Vagina (tissue), 2 donors: ENCODE measurements at regions not wholly inside any gene's neighbourhood (a gene's known extent, or its start where the extent isn't known, plus 50 kb on each side); places are given as distances from the start of the nearest gene placed in this dataset.

Source experiments
- DNase-seq, 2 donors: peaks; one replicate each; pipeline ENCODE4 v3.0.0-alpha.2; 2017; ENCODE audit errors: extremely low spot score in 2 of 2
- H3K27ac ChIP-seq: fragments of 200-600 bp; sonication (generic); one replicate; pipeline ENCODE4 v1.5.1; 2019
- H3K27me3 ChIP-seq: fragments of 200-600 bp; sonication (generic); one replicate; pipeline ENCODE4 v1.5.1; 2019
- H3K36me3 ChIP-seq, 2 donors: fragments of 200-600 bp; sonication (generic); one replicate each; pipeline ENCODE4 v1.5.1; 2017 to 2019
- H3K4me1 ChIP-seq: fragments of 200-600 bp; sonication (generic); one replicate; pipeline ENCODE4 v1.5.1; 2019
- H3K4me3 ChIP-seq, 2 donors: fragments of 200-600 bp; sonication (generic); 1 replicate in 1 of 2; 2 replicates in 1 of 2; pipeline ENCODE4 v1.5.1; 2016 to 2019
- H3K9me3 ChIP-seq: fragments of 200-600 bp; sonication (generic); one replicate; pipeline ENCODE4 v1.5.1; 2019
- POLR2A ChIP-seq, 2 donors: fragments of 450-650 bp; IDR thresholded peaks; one replicate each; pipeline ENCODE4 v1.6.1; 2017; ENCODE audit warnings: antibody characterized with exemption in 2 of 2, mild to moderate bottlenecking in 2 of 2, moderate library complexity in 2 of 2
- POLR2AphosphoS5 ChIP-seq, 2 donors: sonication (generic); formaldehyde crosslinking; IDR thresholded peaks; one replicate each; pipeline ENCODE4 v1.9.0; 2017; ENCODE audit warnings: antibody characterized with exemption in 2 of 2, mild to moderate bottlenecking in 2 of 2, low read depth in 1 of 2; ENCODE audit not compliant: insufficient read depth in 1 of 2
- intact Hi-C: fragments of 100-400 bp; cut with DNase I; formaldehyde crosslinking; loops from one replicate; pipeline ENCODE4 v1.15.1; 2023
- TF ChIP-seq, protein P1 (sequence below), 3 experiments: fragments of 450-650 bp in 2 of 3; fragments of 200-600 bp in 1 of 3; sonication (generic) in 1 of 3; IDR thresholded peaks; one replicate each; pipeline ENCODE4 v1.5.1; 2017 to 2019; ENCODE audit warnings: antibody characterized with exemption in 3 of 3, mild to moderate bottlenecking in 2 of 3, moderate library complexity in 2 of 3

DNA sequence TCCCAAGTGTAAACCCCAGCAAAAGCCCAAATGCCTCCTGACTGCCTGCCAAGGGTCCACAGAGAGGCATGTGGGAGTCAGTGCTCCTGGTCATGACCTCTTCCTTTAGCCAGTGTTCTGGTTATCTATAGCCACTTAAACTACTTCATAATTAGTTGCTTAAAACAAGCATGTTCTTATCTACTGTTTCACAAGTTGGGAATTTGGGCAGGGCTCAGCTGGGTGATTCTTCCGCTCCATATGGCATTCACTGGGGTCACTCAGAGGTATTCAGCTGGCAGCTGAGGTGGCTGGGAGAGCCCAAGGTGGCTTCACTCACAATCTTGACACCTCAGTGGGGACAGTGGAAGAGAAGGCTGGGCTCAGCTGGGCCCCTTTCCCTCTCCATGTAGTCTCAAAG is 184.0 kb upstream of the RGS6 start:
- no peaks in the 10 kb centered on the region for H3K27me3 ChIP-seq
- H3K27ac ChIP-seq: no peak overlapping the region
- intact Hi-C loops: no loop called here
- H3K4me1 ChIP-seq: peaks cover 6% of the 10 kb centered on the region
- no peak for DNase-seq
- no peaks in the 10 kb centered on the region for H3K36me3 ChIP-seq
- no peak overlapping the region for H3K4me3 ChIP-seq
- H3K9me3 ChIP-seq: peaks cover 11% of the 10 kb centered on the region
- TF ChIP-seq POLR2AphosphoS5 (IDR thresholded peaks at IDR 0.05; ENCODE audit: insufficient read depth in 1 of 2, low read depth in 1 of 2) (no peak), POLR2A (IDR thresholded peaks at IDR 0.05) (no peak)
- TF ChIP-seq, protein P1, sequence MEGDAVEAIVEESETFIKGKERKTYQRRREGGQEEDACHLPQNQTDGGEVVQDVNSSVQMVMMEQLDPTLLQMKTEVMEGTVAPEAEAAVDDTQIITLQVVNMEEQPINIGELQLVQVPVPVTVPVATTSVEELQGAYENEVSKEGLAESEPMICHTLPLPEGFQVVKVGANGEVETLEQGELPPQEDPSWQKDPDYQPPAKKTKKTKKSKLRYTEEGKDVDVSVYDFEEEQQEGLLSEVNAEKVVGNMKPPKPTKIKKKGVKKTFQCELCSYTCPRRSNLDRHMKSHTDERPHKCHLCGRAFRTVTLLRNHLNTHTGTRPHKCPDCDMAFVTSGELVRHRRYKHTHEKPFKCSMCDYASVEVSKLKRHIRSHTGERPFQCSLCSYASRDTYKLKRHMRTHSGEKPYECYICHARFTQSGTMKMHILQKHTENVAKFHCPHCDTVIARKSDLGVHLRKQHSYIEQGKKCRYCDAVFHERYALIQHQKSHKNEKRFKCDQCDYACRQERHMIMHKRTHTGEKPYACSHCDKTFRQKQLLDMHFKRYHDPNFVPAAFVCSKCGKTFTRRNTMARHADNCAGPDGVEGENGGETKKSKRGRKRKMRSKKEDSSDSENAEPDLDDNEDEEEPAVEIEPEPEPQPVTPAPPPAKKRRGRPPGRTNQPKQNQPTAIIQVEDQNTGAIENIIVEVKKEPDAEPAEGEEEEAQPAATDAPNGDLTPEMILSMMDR (IDR thresholded peaks at IDR 0.05): no peak

DNA sequence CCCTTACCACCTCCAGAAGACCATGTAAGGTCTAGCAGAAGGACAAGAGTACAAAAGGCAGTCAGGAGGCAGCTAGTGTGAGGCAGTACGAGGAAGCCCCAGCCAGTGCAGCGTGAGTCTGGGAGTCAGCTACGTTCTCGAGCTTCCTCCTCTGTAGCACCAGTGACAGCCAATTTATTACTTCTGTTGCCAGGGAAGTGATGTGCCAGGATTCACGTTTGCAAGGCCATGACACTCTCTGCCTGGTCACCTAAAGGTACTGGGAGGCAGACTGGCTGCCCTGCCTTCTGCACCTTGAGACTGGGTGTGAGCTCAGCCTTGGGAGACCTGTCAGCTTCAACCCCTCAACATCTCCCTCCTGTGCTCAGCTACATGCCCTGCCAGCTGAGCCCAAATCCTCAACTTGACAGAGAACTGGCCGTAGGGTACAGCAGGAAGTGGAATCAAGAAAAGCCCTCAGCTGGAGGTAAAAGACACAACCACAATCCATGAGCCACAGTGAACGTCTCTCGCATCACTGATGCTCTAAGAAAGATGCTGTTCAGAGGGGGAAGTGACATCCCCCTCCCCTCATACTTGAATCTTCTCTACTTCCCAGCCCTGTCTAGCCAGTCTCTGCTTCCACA is 182.5 kb upstream of the RGS6 start:
- no peak for DNase-seq
- Histone ChIP-seq H3K27ac (no peak overlapping the region), H3K9me3 (peaks cover 11% of the 10 kb centered on the region), H3K36me3 (no peaks in the 10 kb centered on the region), H3K27me3 (no peaks in the 10 kb centered on the region), H3K4me3 (no peak overlapping the region), H3K4me1 (peaks cover 9% of the 10 kb centered on the region)
- TF ChIP-seq POLR2A (IDR thresholded peaks at IDR 0.05) (no peak), POLR2AphosphoS5 (IDR thresholded peaks at IDR 0.05; ENCODE audit: insufficient read depth in 1 of 2, low read depth in 1 of 2) (no peak)
- TF ChIP-seq, protein P1 (IDR thresholded peaks at IDR 0.05): no peak
- intact Hi-C loops: loop anchor here (5.0 kb wide), 2 partner anchors 427 to 612 kb away; partner anchors contain the start of gene SIPA1L1

GRCh38 chr14:71751264-71751663 is 181.0 kb upstream of the RGS6 start:
- no peak overlapping the region for H3K27ac ChIP-seq
- H3K27me3 ChIP-seq: no peaks in the 10 kb centered on the region
- no peak for DNase-seq
- no peaks in the 10 kb centered on the region for H3K36me3 ChIP-seq
- intact Hi-C loops: loop anchor here (5.0 kb wide), 2 partner anchors 429 to 614 kb away; partner anchors contain the start of gene SIPA1L1
- H3K9me3 ChIP-seq: peaks cover 11% of the 10 kb centered on the region
- no peak overlapping the region for H3K4me3 ChIP-seq
- TF ChIP-seq POLR2AphosphoS5 (IDR thresholded peaks at IDR 0.05; ENCODE audit: insufficient read depth in 1 of 2, low read depth in 1 of 2) (no peak), POLR2A (IDR thresholded peaks at IDR 0.05) (no peak)
- TF ChIP-seq, protein P1 (IDR thresholded peaks at IDR 0.05): no peak
- peaks cover 9% of the 10 kb centered on the region for H3K4me1 ChIP-seq

DNA sequence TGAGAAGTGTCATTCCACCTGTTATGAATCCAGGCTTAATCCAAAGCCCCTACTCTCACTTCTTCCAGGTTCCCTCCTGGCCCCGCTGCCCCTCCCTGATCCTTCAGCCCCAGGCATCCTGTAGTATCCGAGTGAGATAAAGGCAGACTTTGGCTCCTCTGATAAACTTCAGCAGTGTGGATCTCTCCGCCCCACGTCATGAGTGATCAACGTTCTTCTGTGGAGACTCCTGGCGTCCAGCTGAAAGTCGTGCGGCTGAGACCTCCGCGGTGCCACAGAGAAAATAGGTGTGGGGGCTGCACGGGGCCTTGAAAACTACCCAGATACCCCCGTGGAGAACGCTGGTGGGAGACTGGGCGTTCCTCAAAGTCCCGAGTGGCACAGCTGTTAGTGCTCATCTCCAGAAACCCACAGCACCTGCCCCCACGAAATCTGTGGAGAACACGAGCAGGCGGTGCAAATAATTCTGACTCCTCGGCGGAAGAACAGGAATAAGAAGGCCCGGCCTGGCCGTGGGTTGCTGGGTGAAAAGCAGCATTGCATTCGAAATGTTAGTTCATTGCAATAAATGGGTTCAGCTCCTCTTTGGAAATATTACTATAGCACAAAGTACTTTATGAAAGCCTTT is 180.0 kb upstream of the RGS6 start:
- Histone ChIP-seq H3K36me3 (no peaks in the 10 kb centered on the region), H3K4me3 (no peak overlapping the region), H3K27me3 (no peaks in the 10 kb centered on the region), H3K27ac (no peak overlapping the region), H3K9me3 (peaks cover 11% of the 10 kb centered on the region), H3K4me1 (peaks cover 9% of the 10 kb centered on the region)
- no peak for DNase-seq
- no peak for TF ChIP-seq POLR2AphosphoS5 (IDR thresholded peaks at IDR 0.05; ENCODE audit: insufficient read depth in 1 of 2, low read depth in 1 of 2)
- TF ChIP-seq POLR2A (IDR thresholded peaks at IDR 0.05): no peak
- TF ChIP-seq, protein P1 (IDR thresholded peaks at IDR 0.05): no peak
- intact Hi-C loops: loop anchor here (5.0 kb wide), 2 partner anchors 430 to 615 kb away; partner anchors contain the start of gene SIPA1L1
